IPS-18a (cell line): ENCODE measurements at regions not wholly inside any gene's neighbourhood (a gene's known extent, or its start where the extent isn't known, plus 50 kb on each side); places are given as distances from the start of the nearest gene placed in this dataset.

ENCODE experiments used
- H3K27ac ChIP-seq: one replicate; pipeline ENCODE4 v1.5.1; 2013; ENCODE audit warnings: low read length
- H3K27me3 ChIP-seq: one replicate; pipeline ENCODE4 v1.6.1; 2013; ENCODE audit warnings: mild to moderate bottlenecking, low read length; ENCODE audit not compliant: control insufficient read depth, insufficient read depth
- H3K36me3 ChIP-seq: one replicate; pipeline ENCODE4 v1.6.1; 2013; ENCODE audit warnings: low read depth, low read length; ENCODE audit not compliant: control insufficient read depth
- H3K4me1 ChIP-seq: one replicate; pipeline ENCODE4 v1.6.1; 2013; ENCODE audit warnings: low read depth, low read length; ENCODE audit not compliant: control insufficient read depth
- H3K4me3 ChIP-seq: one replicate; pipeline ENCODE4 v1.5.1; 2013; ENCODE audit warnings: low read length
- H3K9ac ChIP-seq: one replicate; pipeline ENCODE4 v1.6.1; 2013; ENCODE audit warnings: mild to moderate bottlenecking, low read length, moderate library complexity
- H3K9me3 ChIP-seq: one replicate; pipeline ENCODE4 v1.6.1; 2013; ENCODE audit warnings: low read depth, low read length; ENCODE audit not compliant: control insufficient read depth

- Histone ChIP-seq H3K27me3 (no peaks in the 10 kb centered on the region), H3K4me1 (no peaks in the 10 kb centered on the region), H3K27ac (no peak overlapping the region), H3K4me3 (no peak overlapping the region), H3K36me3 (no peaks in the 10 kb centered on the region), H3K9ac (no peak overlapping the region), H3K9me3 (no peaks in the 10 kb centered on the region)
Observed at GRCh38 chr13:90742381-90742780, 605.1 kb upstream of the MIR17HG start.

GRCh38 chr13:90746230-90746629, 601.3 kb upstream of the MIR17HG start:
- Histone ChIP-seq H3K36me3 (no peaks in the 10 kb centered on the region), H3K27ac (no peak overlapping the region), H3K9me3 (no peaks in the 10 kb centered on the region), H3K4me1 (no peaks in the 10 kb centered on the region), H3K27me3 (no peaks in the 10 kb centered on the region), H3K9ac (no peak overlapping the region), H3K4me3 (no peak overlapping the region)

GRCh38 chr13:90750021-90750420, 597.5 kb upstream of the MIR17HG start:
- no peak overlapping the region for H3K4me3 ChIP-seq
- no peak overlapping the region for H3K27ac ChIP-seq
- no peaks in the 10 kb centered on the region for H3K36me3 ChIP-seq
- no peaks in the 10 kb centered on the region for H3K4me1 ChIP-seq
- H3K27me3 ChIP-seq, result no peaks in the 10 kb centered on the region
- no peak overlapping the region for H3K9ac ChIP-seq
- H3K9me3 ChIP-seq, result no peaks in the 10 kb centered on the region

GRCh38 chr13:90751026-90751425, 596.5 kb upstream of the MIR17HG start:
- Histone ChIP-seq H3K27me3 (no peaks in the 10 kb centered on the region), H3K27ac (no peak overlapping the region), H3K9me3 (no peaks in the 10 kb centered on the region), H3K4me1 (no peaks in the 10 kb centered on the region), H3K9ac (no peak overlapping the region), H3K4me3 (no peak overlapping the region), H3K36me3 (no peaks in the 10 kb centered on the region)

- Histone ChIP-seq H3K4me1 (no peaks in the 10 kb centered on the region), H3K27me3 (no peaks in the 10 kb centered on the region), H3K9me3 (no peaks in the 10 kb centered on the region), H3K36me3 (no peaks in the 10 kb centered on the region), H3K27ac (no peak overlapping the region), H3K9ac (no peak overlapping the region), H3K4me3 (no peak overlapping the region)
Observed at GRCh38 chr13:90752070-90752469, 595.4 kb upstream of the MIR17HG start.

GRCh38 chr13:90757127-90757680, 590.3 kb upstream of the MIR17HG start:
- Histone ChIP-seq H3K9me3 (no peaks in the 10 kb centered on the region), H3K4me1 (no peaks in the 10 kb centered on the region), H3K9ac (no peak overlapping the region), H3K4me3 (no peak overlapping the region), H3K27ac (no peak overlapping the region), H3K36me3 (no peaks in the 10 kb centered on the region), H3K27me3 (no peaks in the 10 kb centered on the region)

GRCh38 chr13:90760639-90761038, 586.8 kb upstream of the MIR17HG start:
- Histone ChIP-seq H3K9ac (no peak overlapping the region), H3K36me3 (no peaks in the 10 kb centered on the region), H3K27me3 (no peaks in the 10 kb centered on the region), H3K4me1 (no peaks in the 10 kb centered on the region), H3K27ac (no peak overlapping the region), H3K9me3 (no peaks in the 10 kb centered on the region), H3K4me3 (no peak overlapping the region)

GRCh38 chr13:90763476-90764150, 583.9 kb upstream of the MIR17HG start:
- Histone ChIP-seq H3K27me3 (no peaks in the 10 kb centered on the region), H3K4me1 (no peaks in the 10 kb centered on the region), H3K36me3 (no peaks in the 10 kb centered on the region), H3K27ac (no peak overlapping the region), H3K9ac (no peak overlapping the region), H3K4me3 (no peak overlapping the region), H3K9me3 (no peaks in the 10 kb centered on the region)

GRCh38 chr13:90766386-90766902, 581.0 kb upstream of the MIR17HG start:
- Histone ChIP-seq H3K9ac (no peak overlapping the region), H3K36me3 (no peaks in the 10 kb centered on the region), H3K4me1 (peaks cover 11% of the 10 kb centered on the region), H3K4me3 (no peak overlapping the region), H3K9me3 (no peaks in the 10 kb centered on the region), H3K27ac (no peak overlapping the region), H3K27me3 (no peaks in the 10 kb centered on the region)

GRCh38 chr13:90768116-90768515, 579.4 kb upstream of the MIR17HG start:
- H3K4me1 ChIP-seq, result peaks cover 11% of the 10 kb centered on the region
- no peaks in the 10 kb centered on the region for H3K9me3 ChIP-seq
- H3K27ac ChIP-seq, result no peak overlapping the region
- H3K36me3 ChIP-seq, result no peaks in the 10 kb centered on the region
- no peak overlapping the region for H3K9ac ChIP-seq
- H3K4me3 ChIP-seq, result no peak overlapping the region
- no peaks in the 10 kb centered on the region for H3K27me3 ChIP-seq

GRCh38 chr13:90769387-90769786, 578.1 kb upstream of the MIR17HG start:
- no peak overlapping the region for H3K4me3 ChIP-seq
- H3K4me1 ChIP-seq, result peaks cover 22% of the 10 kb centered on the region
- no peak overlapping the region for H3K27ac ChIP-seq
- no peaks in the 10 kb centered on the region for H3K27me3 ChIP-seq
- H3K36me3 ChIP-seq, result no peaks in the 10 kb centered on the region
- no peaks in the 10 kb centered on the region for H3K9me3 ChIP-seq
- no peak overlapping the region for H3K9ac ChIP-seq

- H3K27ac ChIP-seq, result no peak overlapping the region
- H3K9ac ChIP-seq, result no peak overlapping the region
- peaks cover 27% of the 10 kb centered on the region for H3K4me1 ChIP-seq
- no peaks in the 10 kb centered on the region for H3K9me3 ChIP-seq
- no peaks in the 10 kb centered on the region for H3K27me3 ChIP-seq
- no peak overlapping the region for H3K4me3 ChIP-seq
- H3K36me3 ChIP-seq, result no peaks in the 10 kb centered on the region
Observed at GRCh38 chr13:90770334-90770733, 577.2 kb upstream of the MIR17HG start.
